Left lung (tissue), 4 donors: ENCODE measurements at regions not wholly inside any gene's neighbourhood (a gene's known extent, or its start where the extent isn't known, plus 50 kb on each side); places are given as distances from the start of the nearest gene placed in this dataset.
"Not testable (repeated sequence)": the region's sequence is repeated elsewhere in the genome, so short reads cannot be mapped to it uniquely, and the experiment has no call there.

Experiments
- ATAC-seq: fragments of 200-7000 bp; cut with Tn5 transposase; one replicate; pipeline ENCODE4 v1.9.1; 2020; ENCODE audit warnings: moderate library complexity
- DNase-seq, 4 donors: peaks; one replicate each; pipeline ENCODE4 v3.0.0-alpha.2; 2013 to 2020
- H3K27ac ChIP-seq, 2 donors: fragments of 200-600 bp; sonication (generic) in 1 of 2; one replicate each; pipeline versions ENCODE4 v1.5.0 to v1.8.0; 2020 to 2021
- H3K27me3 ChIP-seq, 2 donors: fragments of 200-600 bp; sonication (generic) in 1 of 2; one replicate each; pipeline versions ENCODE4 v1.5.0 to v1.8.0; 2020 to 2021
- H3K36me3 ChIP-seq, 2 donors: fragments of 200-600 bp; sonication (generic) in 1 of 2; one replicate each; pipeline versions ENCODE4 v1.5.0 to v1.8.0; 2020 to 2021
- H3K4me1 ChIP-seq, 2 donors: fragments of 200-600 bp; one replicate each; pipeline ENCODE4 v1.8.0; 2021
- H3K4me3 ChIP-seq, 2 donors: fragments of 200-600 bp; sonication (generic) in 1 of 2; one replicate each; pipeline versions ENCODE4 v1.5.0 to v1.8.0; 2020 to 2021; ENCODE audit warnings: mild to moderate bottlenecking in 1 of 2
- H3K9me3 ChIP-seq, 2 donors: fragments of 200-600 bp; sonication (generic) in 1 of 2; one replicate each; pipeline versions ENCODE4 v1.5.0 to v1.8.0; 2020 to 2021
- intact Hi-C, 2 donors: fragments of 100-400 bp; cut with DNase I; formaldehyde crosslinking; loops; one replicate each; pipeline versions ENCODE4 v1.11.2 to v1.14.2; 2022
- TF ChIP-seq, protein P1 (sequence below), 2 donors: fragments of 200-600 bp; sonication (generic) in 1 of 2; IDR thresholded peaks; one replicate each; pipeline versions ENCODE4 v1.5.0 to v1.8.0; 2021; ENCODE audit warnings: antibody characterized with exemption in 2 of 2
- donor health status: DM: no; HTN: yes; CAD: no.
- donor health status: DM: no; HTN: no; CAD: no.

GRCh38 chr16:85204242-85205010 is 92.2 kb upstream of the CIBAR2 start:
- H3K9me3 ChIP-seq = no peaks in the 10 kb centered on the region
- peaks cover 0 to 19% of the 10 kb centered on the region in 2 donors for H3K27me3 ChIP-seq
- ATAC-seq (no peak), DNase-seq (peak in 1 of 4 donors; percentile 32)
- H3K27ac ChIP-seq = peak overlapping the region in 1 of 2 donors; percentile 13
- no peaks in the 10 kb centered on the region for H3K36me3 ChIP-seq
- TF ChIP-seq, protein P1, sequence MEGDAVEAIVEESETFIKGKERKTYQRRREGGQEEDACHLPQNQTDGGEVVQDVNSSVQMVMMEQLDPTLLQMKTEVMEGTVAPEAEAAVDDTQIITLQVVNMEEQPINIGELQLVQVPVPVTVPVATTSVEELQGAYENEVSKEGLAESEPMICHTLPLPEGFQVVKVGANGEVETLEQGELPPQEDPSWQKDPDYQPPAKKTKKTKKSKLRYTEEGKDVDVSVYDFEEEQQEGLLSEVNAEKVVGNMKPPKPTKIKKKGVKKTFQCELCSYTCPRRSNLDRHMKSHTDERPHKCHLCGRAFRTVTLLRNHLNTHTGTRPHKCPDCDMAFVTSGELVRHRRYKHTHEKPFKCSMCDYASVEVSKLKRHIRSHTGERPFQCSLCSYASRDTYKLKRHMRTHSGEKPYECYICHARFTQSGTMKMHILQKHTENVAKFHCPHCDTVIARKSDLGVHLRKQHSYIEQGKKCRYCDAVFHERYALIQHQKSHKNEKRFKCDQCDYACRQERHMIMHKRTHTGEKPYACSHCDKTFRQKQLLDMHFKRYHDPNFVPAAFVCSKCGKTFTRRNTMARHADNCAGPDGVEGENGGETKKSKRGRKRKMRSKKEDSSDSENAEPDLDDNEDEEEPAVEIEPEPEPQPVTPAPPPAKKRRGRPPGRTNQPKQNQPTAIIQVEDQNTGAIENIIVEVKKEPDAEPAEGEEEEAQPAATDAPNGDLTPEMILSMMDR (IDR thresholded peaks at IDR 0.05) = no peak
- peaks cover 9 to 18% of the 10 kb centered on the region in 2 donors for H3K4me1 ChIP-seq
- intact Hi-C loops = no loop called here
- no peak overlapping the region for H3K4me3 ChIP-seq

GRCh38 chr16:85205257-85205656 is 93.0 kb upstream of the CIBAR2 start:
- H3K9me3 ChIP-seq, intact Hi-C loops, H3K36me3 ChIP-seq, ATAC-seq, H3K4me3 ChIP-seq, H3K27ac ChIP-seq: not testable (repeated sequence)
- Histone ChIP-seq H3K4me1 (peaks cover 9 to 18% of the 10 kb centered on the region in 2 donors), H3K27me3 (peaks cover 0 to 19% of the 10 kb centered on the region in 2 donors)
- peak in 1 of 4 donors; percentile 49 for DNase-seq

DNA sequence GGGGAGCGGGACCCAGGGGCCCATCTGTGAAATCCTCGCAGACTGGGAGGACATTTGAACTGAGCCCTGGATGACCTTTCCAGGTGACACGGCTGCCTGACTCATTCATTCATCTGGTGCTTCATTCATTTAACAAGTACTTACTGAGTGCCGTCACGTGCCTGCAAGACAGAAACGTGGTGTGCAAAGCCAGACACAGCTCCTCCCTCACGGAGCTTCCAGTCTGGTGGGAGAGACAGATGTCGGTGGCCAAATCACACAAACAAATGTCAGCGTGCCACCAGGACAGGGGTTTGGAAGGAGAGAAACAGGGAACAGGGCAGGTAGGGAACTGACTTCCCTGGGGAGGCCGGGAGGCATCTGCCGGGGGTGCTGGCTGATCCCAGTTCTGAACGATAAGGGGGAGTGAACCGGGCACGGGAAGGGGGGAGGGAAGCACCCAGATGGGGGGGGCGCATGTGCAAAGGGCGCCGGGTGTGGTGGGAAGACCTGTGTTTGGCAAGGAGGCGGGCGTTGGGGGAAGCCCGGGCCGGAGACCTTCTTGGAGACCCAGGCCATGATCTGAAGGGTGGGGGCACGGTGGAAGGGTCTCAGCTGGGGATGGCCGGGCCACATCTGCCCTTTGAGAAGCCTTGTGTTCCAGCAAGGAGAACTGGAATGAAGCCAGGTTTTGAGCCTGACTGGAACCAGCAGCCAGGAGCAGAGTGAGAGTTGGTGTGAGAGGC is 93.6 kb upstream of the CIBAR2 start:
- Histone ChIP-seq H3K9me3 (no peaks in the 10 kb centered on the region), H3K4me3 (no peak overlapping the region), H3K27me3 (peaks cover 0 to 19% of the 10 kb centered on the region in 2 donors), H3K4me1 (peaks cover 9 to 18% of the 10 kb centered on the region in 2 donors), H3K27ac (no peak overlapping the region), H3K36me3 (no peaks in the 10 kb centered on the region)
- intact Hi-C loops = no loop called here
- ATAC-seq (peak; percentile 5), DNase-seq (peak in 2 of 4 donors; percentile 56 to 65)
- TF ChIP-seq, protein P1 (IDR thresholded peaks at IDR 0.05) = no peak

DNA sequence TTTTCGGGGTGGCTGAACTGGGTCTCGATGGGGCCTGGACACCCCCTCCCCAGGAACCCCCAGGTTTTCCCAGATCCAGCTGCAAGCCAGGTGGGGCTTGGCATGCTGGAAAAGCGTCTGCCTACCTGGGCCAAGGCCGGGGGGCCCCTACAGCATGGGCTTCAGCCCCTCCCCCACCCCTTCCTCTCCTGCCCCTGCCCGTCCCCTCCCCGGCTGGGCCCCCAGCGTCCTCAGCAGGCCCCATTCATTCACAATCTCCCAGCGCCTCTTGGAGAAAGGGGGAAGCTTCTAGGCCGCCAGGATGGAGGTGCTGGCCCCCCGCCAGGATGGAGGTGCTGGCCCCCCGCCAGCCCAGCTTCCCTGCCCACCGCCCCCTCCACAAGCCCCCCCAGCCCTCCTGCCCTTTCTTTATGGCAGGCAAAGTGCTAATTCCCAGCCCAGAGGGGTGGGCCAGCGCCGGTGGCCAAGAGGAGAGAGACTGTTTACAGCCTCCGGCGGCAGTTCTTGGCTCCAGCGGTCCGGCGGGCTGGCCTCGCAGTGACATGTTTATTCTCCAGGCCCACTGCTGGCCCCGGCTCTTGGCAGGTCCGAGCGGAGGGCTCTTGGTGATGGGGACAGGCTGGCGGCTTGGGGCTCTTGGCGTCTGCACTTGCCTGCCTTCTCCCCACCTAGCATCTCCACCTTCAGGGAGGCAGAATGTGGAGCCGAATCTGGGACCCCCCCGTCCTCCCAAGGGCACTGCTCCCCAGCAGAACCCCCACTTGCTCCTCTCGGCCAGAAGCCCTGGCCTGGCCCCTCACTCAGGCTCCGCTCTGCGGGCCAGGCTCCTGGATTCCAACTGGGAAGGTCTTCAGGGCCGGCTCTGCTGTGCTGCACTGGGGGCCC is 94.4 kb upstream of the CIBAR2 start:
- DNase-seq = peak; percentile 64 to 94 (median 82)
- Histone ChIP-seq H3K27ac (no peak overlapping the region), H3K9me3 (no peaks in the 10 kb centered on the region), H3K27me3 (peaks cover 0 to 19% of the 10 kb centered on the region in 2 donors), H3K4me3 (no peak overlapping the region), H3K4me1 (peaks cover 9 to 18% of the 10 kb centered on the region in 2 donors), H3K36me3 (no peaks in the 10 kb centered on the region)
- intact Hi-C loops = no loop called here
- TF ChIP-seq, protein P1 (IDR thresholded peaks at IDR 0.05) = no peak
- ATAC-seq = peak; percentile 39

DNA sequence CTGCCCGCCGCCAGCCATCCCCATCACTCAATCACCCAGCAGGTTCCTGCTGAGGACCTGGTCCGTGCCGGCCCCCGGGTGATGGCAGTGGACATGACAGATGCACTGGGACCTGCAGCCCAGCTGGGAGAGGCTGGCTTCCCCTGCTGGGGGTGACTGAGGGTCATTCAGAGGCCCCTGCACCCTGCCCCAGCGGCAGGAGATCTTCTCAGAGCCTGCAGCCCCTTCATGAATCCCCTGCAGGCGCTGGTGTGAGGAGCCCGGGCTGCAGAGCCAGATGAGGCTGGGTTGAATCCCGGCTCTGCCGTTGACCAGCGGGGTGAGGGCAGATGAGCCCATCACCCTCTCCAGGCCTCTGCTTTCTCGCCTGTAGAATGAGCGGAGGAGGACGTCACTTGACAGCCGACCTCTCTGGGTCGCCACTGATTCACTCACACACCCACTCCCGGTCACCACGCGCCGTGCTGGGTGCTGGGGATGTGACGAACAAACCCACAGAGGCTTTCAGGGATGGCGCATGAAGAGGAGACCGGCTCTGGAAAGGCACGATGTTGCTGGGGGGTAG is 95.2 kb upstream of the CIBAR2 start:
- DNase-seq = peak in 1 of 4 donors; percentile 48
- TF ChIP-seq, protein P1 (IDR thresholded peaks at IDR 0.05) = no peak
- ATAC-seq = no peak
- intact Hi-C loops = no loop called here
- Histone ChIP-seq H3K4me3 (no peak overlapping the region), H3K9me3 (no peaks in the 10 kb centered on the region), H3K27ac (no peak overlapping the region), H3K27me3 (peaks cover 0 to 19% of the 10 kb centered on the region in 2 donors), H3K36me3 (no peaks in the 10 kb centered on the region), H3K4me1 (peaks cover 5 to 13% of the 10 kb centered on the region in 2 donors)
